NCI-H2171 (cell line): ENCODE measurements at regions not wholly inside any gene's neighbourhood (a gene's known extent, or its start where the extent isn't known, plus 50 kb on each side); places are given as distances from the start of the nearest gene placed in this dataset.

Experiments used
- DNase-seq: peaks from one replicate; lab custom pipeline; 2025; lab: John Stamatoyannopoulos, UW

DNA sequence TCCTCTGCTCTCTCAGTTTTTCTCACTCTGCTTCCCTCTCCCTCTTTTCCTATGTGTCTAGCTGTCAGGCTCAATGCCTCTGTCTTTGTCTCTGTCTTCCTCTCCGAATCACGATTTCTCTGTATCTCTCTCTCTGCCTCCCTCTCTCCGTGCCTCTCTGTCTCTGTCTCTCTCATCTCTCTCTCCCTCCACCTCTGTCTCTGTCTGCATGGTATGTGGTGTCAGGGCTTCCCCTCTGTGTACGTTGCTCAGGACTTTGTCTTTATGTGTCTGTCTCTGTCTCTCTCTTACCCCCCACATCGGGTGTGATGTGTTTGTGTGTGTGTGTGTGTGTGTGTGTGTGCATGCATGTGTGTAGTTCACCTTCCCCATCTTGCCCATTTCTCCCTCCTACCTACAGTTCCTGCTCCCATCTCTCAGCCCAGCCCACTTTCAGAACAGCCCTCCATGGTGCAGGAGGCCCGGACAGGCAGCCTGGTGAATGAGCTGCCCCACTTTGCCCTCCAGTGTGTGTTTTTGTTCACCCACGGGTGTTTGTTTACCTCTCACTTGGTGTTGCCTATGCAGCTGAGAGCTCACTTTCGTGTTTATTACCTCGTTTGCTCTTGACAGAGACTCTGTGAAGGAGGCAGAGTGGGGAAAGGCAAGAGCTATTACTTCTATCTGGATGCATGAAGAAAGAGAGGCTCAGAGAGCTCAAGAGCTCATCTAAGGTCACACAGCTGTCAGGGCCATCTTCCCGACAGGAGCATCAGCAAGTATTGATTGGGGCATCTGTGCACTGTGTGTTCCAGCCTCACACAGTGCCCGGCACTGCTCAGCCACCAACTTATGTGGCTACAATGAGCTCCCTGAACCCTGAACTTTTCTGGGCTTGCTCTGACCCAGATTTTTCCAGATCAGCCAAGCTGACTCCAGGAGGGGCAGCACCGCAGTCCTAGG is 163.5 kb upstream of the ZMIZ1 start:
- no peak for DNase-seq

GRCh38 chr10:78905957-78906308 is 162.8 kb upstream of the ZMIZ1 start:
- DNase-seq: no peak

- DNase-seq: no peak
Measured at GRCh38 chr10:78906734-78907390, 161.9 kb upstream of the ZMIZ1 start.

DNA sequence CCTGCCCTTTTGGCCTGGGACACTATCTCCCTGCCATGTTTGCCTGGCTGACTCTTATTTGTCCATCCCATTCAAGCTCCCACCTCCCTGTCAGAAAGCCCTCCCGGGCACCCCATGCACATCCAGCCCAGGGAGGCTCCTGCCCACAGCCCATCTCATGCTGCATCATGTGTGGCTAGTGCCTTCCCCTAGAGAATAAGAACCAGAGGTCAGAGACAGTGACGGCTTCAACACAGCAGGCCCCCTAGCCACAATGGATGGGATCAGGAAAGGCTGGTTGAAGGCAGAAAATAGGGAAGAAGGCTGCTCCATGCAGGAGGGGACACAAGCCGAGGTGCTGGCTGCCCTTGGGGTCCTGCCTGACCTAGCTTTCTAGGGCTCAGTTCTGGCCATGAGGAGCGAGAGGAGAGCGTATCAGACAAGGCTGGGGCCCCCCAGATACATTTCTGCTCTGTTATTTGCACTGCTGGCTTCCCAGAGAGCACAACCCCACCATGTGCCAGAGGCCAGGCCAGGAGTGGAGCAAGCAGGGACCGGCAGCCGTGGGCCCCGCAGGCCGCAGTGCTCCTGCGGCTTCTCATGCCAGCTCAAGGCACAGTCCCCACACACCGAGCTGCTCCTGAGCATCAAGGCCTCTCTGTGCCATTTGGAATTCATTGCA is 161.1 kb upstream of the ZMIZ1 start:
- DNase-seq: no peak

GRCh38 chr10:78909221-78909620 is 159.5 kb upstream of the ZMIZ1 start:
- DNase-seq: no peak

DNA sequence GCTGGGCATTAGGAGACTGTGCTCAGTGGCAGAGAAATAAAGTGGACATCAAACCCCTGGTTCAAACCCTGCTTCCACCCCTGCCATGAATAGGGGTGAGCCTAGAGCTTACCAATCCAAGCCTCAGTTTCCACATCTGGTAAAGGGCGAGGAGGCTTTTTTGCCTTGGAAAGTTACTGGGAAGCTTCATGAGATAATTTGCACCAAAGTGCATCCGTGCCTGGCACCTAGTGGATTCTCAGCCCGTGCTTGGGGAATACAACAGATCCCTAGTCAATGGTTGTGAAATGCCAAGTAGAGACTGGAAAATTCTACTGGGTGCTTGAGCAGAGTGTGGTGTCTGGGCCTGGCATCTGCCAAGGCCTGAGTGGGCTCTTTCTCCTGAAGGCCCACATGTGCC is 158.7 kb upstream of the ZMIZ1 start:
- no peak for DNase-seq

DNA sequence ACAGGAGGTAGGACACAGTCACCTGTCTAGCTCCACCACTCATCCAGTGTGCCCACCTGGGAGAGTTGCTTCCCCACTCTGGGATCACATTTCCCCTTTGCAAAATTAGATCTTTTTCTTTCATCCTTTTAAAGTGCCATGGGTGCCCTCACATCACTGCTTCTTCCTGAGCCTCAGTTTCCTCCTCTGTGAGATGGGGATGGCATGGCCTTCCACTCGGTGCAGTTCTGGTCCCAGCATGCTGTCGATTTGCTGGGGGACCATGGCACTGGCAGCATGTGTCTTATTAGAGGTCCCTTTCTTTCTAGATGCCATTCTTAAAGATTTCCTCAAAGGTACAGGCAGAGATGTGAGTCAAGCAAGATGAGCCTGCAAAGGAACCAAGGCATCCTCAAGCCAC is 158.3 kb upstream of the ZMIZ1 start:
- DNase-seq: no peak

DNA sequence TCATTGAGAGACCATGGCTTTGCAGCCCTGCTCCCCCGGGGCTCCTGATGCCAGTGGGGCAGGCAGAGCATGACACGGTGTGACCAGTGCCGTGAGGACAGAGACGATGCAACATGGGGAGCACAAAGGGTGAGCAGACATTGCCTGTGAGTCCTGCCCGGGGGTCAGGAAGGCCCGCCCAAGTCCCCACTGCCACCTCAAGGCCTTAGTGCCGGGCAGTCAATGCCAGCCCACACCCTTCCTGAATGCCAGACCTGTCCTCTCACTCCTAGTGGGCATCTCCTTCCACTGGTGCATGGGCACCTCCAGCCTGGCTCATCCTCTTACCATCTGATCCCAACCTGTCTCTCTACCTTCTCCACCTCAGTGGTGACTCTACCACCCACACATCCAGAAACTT is 157.9 kb upstream of the ZMIZ1 start:
- DNase-seq: no peak

GRCh38 chr10:78911533-78912340 is 157.0 kb upstream of the ZMIZ1 start:
- no peak for DNase-seq

DNA sequence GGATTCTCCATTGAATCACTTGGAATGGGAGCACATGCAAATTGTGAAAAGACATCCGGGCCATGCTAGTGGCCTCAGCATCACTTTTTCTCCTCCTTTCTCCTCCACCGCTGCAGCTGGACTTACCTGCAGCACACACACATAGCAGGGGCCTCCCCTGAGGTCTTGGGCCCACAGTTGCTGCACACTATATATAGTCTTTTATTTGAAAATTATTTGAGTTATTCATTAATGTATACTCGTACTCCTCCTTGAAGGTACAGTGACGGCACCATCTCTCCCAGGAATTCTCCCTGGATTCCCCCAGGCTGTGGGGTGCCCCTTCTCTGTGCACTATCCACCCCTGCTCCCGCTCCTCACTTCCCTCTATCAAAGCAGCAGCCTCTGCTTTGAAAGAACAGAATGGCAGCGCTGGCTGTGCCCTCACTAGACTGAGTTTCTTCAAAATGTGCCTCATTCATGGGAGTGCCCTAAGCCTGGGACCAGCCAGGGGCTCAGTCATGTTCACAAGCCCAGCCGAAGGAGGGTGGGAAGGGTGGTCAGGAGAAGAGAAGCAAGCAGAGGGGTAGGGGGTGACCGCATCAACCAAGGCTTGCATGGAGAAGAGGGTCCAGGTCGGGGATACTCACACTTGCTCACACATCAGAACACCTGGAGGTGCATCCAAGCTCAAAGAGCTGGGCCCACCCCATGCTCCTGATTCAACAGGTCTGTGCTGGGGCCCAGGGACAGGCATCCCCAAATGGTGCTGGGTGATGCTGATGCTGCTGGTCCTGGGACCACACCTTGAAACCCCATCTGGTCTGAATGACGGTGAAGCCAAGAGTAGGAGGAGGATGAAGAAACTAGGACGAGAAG is 156.2 kb upstream of the ZMIZ1 start:
- no peak for DNase-seq

GRCh38 chr10:78913219-78914059 is 155.3 kb upstream of the ZMIZ1 start:
- DNase-seq: no peak

DNA sequence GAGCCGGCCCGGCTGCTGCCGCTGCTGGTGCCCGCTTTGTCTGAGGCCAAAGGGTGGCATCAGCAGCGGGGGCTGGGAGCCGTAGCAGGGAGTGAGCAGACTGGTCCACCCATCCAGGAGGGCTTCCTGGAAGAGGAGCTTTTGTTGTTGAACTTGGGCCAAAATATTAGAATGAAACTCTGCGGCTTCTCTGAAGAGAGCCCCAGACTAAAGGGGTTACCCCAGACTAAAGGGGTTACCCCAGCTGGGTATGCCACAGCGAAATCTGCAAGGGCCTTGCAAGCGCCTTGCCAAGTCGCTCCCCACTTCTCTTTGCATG is 154.7 kb upstream of the ZMIZ1 start:
- DNase-seq: no peak

DNA sequence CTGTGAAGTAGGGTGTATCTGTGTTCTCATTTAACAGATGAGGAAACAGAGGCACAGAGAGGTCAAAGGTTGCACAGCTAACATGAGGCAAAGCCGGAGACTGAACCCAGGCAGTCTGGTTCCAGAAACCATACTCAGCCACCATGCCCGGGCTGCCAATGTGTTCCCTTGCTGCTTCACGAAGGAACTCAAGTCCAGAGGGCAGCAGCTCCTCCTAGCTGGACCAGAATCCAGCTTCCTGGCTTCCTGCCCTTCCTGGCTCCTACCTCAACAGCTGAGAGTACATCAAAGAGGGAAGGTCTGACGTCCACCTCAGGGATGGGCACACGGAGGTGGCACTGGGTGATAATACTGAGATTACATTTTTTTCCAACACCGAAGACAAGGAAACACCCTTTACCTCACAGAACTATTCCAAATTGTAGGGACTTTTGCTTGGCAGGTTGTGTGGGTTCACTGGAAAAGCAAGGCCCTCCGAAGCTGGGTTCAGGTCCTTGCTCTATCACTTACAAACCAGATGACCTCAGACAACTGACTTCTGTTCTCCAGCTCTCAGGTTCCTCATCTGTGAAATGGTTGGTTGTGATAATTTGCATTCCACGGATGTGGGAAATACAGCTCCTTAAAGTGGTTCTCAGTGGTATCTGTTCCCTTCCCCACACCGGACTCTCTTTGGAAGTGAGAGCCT is 154.1 kb upstream of the ZMIZ1 start:
- DNase-seq: no peak

DNA sequence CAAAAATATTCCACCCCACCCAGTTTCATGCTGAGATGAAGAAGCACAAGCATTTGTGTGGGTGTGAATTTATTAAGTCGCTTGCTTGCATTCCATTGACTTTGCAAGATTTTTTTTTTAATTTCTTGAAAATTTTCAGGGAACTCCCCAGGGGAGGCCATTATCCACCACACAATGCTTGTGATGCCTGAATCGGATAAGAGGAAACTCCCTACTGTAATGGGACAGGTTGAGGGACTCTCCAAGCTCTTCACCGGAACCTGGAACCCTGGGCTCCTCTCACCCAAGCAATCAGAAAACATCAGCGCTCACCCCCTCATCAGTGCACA is 153.6 kb upstream of the ZMIZ1 start:
- DNase-seq: no peak

DNA sequence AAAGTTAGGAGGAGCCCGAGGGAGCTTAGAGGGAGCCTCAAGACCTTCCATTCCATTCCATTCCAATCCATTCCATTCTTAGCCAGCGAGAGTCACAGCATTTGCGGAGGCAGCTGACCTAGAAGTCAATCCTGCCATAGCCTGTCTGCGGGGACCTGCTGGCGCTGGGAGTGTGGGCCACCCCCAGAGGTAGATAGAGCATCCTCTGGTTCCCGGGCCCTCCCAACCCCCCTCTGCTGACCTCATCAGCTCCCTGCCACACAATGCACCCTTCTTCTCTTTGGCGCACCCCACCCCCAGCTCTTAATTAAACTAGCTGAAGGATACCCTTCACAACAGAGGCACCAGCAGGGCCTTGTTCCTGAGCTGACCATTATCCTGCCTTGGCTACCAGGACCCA is 152.5 kb upstream of the ZMIZ1 start:
- DNase-seq: no peak

DNA sequence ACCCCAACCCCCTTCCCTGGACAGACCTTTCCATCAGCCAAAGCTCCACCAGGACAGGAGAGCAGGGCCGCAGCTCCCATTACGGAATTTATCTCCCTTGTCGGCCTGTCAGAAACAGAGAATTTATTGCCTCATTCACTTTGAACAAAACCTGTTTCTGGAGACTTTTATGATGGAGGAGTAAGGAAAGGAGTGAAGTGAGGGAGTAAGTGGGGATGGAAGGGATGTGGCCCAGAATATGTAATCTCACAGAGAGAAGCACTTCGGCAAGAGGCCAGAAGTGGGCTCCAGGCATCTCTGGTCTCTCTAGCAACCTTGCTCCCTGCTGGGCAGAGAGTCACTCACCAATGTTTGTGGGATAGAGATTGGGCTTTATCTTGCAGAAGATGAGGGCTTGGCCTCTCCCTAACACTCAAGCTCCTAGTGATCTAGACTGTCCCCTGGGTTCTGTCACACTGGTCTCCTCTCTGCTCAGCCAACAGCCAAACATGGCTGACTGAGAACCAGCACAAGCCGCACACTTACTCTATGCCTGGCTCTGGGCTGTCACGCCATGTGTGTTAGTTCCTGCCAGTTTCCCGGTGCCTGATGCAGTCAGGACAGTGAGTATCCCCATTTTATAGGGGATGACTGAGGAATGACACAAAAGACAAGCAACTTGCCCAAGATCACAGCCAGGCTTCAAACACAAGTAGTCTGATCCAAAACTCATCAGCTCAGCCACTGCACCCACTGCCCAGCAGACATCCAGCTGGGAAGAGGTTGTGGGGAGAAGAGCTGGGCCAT is 149.4 kb upstream of the ZMIZ1 start:
- DNase-seq: no peak

DNA sequence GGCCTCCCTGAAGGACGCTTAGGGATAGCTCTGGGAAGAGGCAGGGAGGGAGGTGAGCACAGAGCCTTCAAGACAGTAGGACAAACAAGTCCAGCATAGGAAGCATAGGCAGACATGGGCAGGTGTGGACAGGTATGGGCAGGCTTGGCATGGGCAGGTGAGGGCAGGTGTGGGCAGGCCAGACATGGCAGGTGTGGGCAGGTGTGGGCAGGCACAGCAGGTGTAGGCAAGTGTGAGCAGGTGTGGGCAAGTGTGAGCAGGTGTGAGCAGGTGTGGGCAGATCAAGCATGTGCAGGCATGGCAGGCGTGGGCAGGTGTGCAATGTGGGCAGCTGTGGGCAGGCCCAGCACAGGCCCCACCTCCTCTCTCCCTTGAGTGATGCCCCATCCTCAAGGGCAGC is 148.8 kb upstream of the ZMIZ1 start:
- DNase-seq: no peak

DNA sequence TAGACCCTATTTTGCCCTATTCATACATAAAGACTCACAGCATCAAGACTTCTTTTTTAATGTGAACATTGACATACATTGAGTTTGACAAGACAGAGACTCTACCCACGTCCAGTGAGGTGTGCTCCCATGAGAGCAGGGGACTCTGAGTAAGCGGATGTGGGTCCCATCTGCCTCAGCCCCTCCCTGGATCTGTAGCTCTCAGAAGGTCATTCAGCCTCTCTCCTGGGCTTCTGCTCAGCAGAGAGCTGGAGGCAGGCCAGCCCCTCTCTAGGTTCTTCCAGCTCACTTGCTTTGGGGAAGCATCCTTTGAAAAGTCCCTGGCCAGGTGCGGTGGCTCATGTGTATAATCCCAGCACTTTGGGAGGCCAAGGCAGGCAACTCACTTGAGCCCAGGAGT is 146.9 kb upstream of the ZMIZ1 start:
- DNase-seq: peak; percentile 19

GRCh38 chr10:78923647-78924318 is 145.0 kb upstream of the ZMIZ1 start:
- no peak for DNase-seq
